K562 (cell line): ENCODE measurements at regions not wholly inside any gene's neighbourhood (a gene's known extent, or its start where the extent isn't known, plus 50 kb on each side); places are given as distances from the start of the nearest gene placed in this dataset.

Source experiments
- ATAC-seq: fragments of 200-7000 bp; cut with Tn5 transposase; 3 replicates; pipeline ENCODE4 v1.9.1; 2020; ENCODE audit warnings: moderate library complexity
- BruUV-seq: library from RNA; stranded (reverse); fragments of 400-500 nt; replicated peaks from 2 replicates; lab custom pipeline; 2021; lab: Mats Ljungman, UMichigan
- CTCF ChIA-PET: fragments of 300-600 bp; formaldehyde crosslinking; extraction: SDS; loops from one replicate; lab custom pipeline; 2021; ENCODE audit warnings: low intra/inter-chr PET ratio; lab: Yijun Ruan, JAX
- POLR2A ChIA-PET: fragments of 300-600, 350-650 bp; sonication (Branson Sonifier 250); formaldehyde crosslinking; extraction: SDS; loops from one replicate; lab custom pipeline; 2021; ENCODE audit warnings: antibody characterized with exemption, inconsistent platforms; lab: Yijun Ruan, JAX
- DNase-seq, 4 experiments: peaks; one replicate each; pipeline versions ENCODE4 v3.0.0 to v3.0.0-alpha.2; 2011 to 2018; ENCODE audit warnings: low spot score in 3 of 4, mixed read lengths in 3 of 4; ENCODE audit errors: extremely low read depth in 1 of 4
- FAIRE-seq: peaks from 2 replicates; lab custom pipeline; 2011; peaks lifted over from hg19 to GRCh38; lab: Jason Lieb, UNC
- H2AFZ ChIP-seq: 2 replicates; pipeline ENCODE4 v1.6.0; 2011; ENCODE audit warnings: low read depth, low read length, control low read depth, inconsistent platforms
- H3K27ac ChIP-seq: fragments of 200-600 bp; 3 replicates; pipeline ENCODE4 v1.8.0; 2011; ENCODE audit warnings: low read depth, mild to moderate bottlenecking, control low read depth, inconsistent platforms, low read length, moderate library complexity, mixed read lengths; ENCODE audit errors: extremely low read depth
- H3K27me3 ChIP-seq, 2 experiments: fragments of 300-600 bp in 1 of 2; 2 replicates in 1 of 2; 3 replicates in 1 of 2; pipeline versions ENCODE4 v1.6.0 to v1.8.0; 2011; ENCODE audit warnings: inconsistent platforms in 2 of 2, low read length in 2 of 2, mild to moderate bottlenecking in 1 of 2, mixed read lengths in 1 of 2, moderate library complexity in 1 of 2; ENCODE audit not compliant: control insufficient read depth in 2 of 2, insufficient read depth in 2 of 2
- H3K36me3 ChIP-seq: fragments of 300-600 bp; 3 replicates; pipeline ENCODE4 v1.8.0; 2011; ENCODE audit warnings: mild to moderate bottlenecking, low read length, inconsistent platforms; ENCODE audit not compliant: control insufficient read depth, insufficient read depth
- H3K4me1 ChIP-seq, 2 experiments: fragments of 200-600 bp in 1 of 2; replicated peaks in 1 of 2; 2 replicates in 1 of 2; 3 replicates in 1 of 2; pipeline versions ENCODE4 v1.5.1 to v1.8.0; 2011; ENCODE audit warnings: inconsistent platforms in 2 of 2, low read length in 2 of 2, mild to moderate bottlenecking in 1 of 2, mixed read lengths in 1 of 2, moderate library complexity in 1 of 2; ENCODE audit not compliant: control insufficient read depth in 2 of 2, insufficient read depth in 2 of 2
- H3K4me2 ChIP-seq: 2 replicates; pipeline ENCODE4 v1.6.1; 2011; ENCODE audit warnings: low read length, control low read depth, inconsistent platforms, mixed read lengths; ENCODE audit not compliant: insufficient read depth
- H3K4me3 ChIP-seq: fragments of 200-600 bp; sonication (generic), shearing (Covaris generic); 2 replicates; pipeline ENCODE4 v1.5.1; 2016; ENCODE audit warnings: control low read depth, inconsistent platforms
- H3K79me2 ChIP-seq: fragments of 200-600 bp; 3 replicates; pipeline ENCODE4 v1.8.0; 2011; ENCODE audit warnings: low read length, inconsistent platforms; ENCODE audit not compliant: control insufficient read depth, insufficient read depth
- H3K9ac ChIP-seq, 2 experiments: 2 replicates each; pipeline versions ENCODE4 v1.6.0 to v1.6.1; 2011; ENCODE audit warnings: low read depth in 2 of 2, low read length in 2 of 2, control low read depth in 1 of 2, inconsistent platforms in 1 of 2, mild to moderate bottlenecking in 1 of 2, mixed read lengths in 1 of 2; ENCODE audit not compliant: insufficient read depth in 1 of 2
- H3K9me1 ChIP-seq: one replicate; pipeline ENCODE4 v1.6.0; 2011; ENCODE audit warnings: inconsistent platforms, mild to moderate bottlenecking, low read length, moderate library complexity; ENCODE audit not compliant: control insufficient read depth, insufficient read depth
- H3K9me3 ChIP-seq: replicated peaks from 2 replicates; pipeline ENCODE4 v1.5.1; 2011; ENCODE audit warnings: low read depth, low read length, inconsistent platforms; ENCODE audit not compliant: control insufficient read depth, insufficient read depth
- H4K20me1 ChIP-seq: replicated peaks from 2 replicates; pipeline ENCODE4 v1.6.1; 2011; ENCODE audit warnings: low read length, inconsistent platforms, mixed read lengths; ENCODE audit not compliant: control insufficient read depth, insufficient read depth
- BRF1 ChIP-seq: IDR thresholded peaks from 3 replicates; pipeline ENCODE4 v1.6.1; 2011; ENCODE audit warnings: borderline replicate concordance, mild to moderate bottlenecking; ENCODE audit not compliant: insufficient read length; ENCODE audit errors: extremely low read depth
- CAMTA2 ChIP-seq: fragments of 250-450 bp; sonication (Bioruptor Pico); conservative IDR thresholded peaks from 2 replicates; pipeline ENCODE4 v1.5.1; 2022
- FOXP1 ChIP-seq: sonication (generic); formaldehyde crosslinking; IDR thresholded peaks from 2 replicates; pipeline ENCODE4 v1.8.0; 2022; ENCODE audit warnings: mild to moderate bottlenecking, missing genetic modification reagents
- GABPB2 ChIP-seq: fragments of 250-450 bp; sonication (Bioruptor Pico); conservative IDR thresholded peaks from 2 replicates; pipeline ENCODE4 v1.5.1; 2021; ENCODE audit warnings: mild to moderate bottlenecking
- HNRNPL ChIP-seq: fragments of 200-400 bp; formaldehyde crosslinking; IDR thresholded peaks from 2 replicates; pipeline ENCODE4 v1.6.1; 2017; ENCODE audit warnings: low read depth, mild to moderate bottlenecking, low read length
- JUND ChIP-seq, 2 experiments: IDR thresholded peaks; 2 replicates in 1 of 2; 3 replicates in 1 of 2; pipeline ENCODE4 v1.6.1; 2011; ENCODE audit warnings: borderline replicate concordance in 2 of 2, low read depth in 2 of 2, low read length in 2 of 2, improper control_type of control experiment in 1 of 2, missing biosample characterization in 1 of 2, missing genetic modification characterization in 1 of 2, missing genetic modification reagents in 1 of 2
- MCM7 ChIP-seq, 2 experiments: fragments of 450-650 bp; IDR thresholded peaks; 2 replicates each; pipeline ENCODE4 v1.6.1; 2016 to 2018
- MECOM ChIP-seq: fragments of 250-450 bp; sonication (Bioruptor Pico); IDR thresholded peaks from 2 replicates; pipeline ENCODE4 v1.8.0; 2022; ENCODE audit warnings: inconsistent platforms
- MIER1 ChIP-seq: fragments of 450-650 bp; IDR thresholded peaks from 2 replicates; pipeline ENCODE4 v1.6.1; 2016; ENCODE audit warnings: antibody characterized with exemption, mild to moderate bottlenecking, low read depth
- POLR2B ChIP-seq: fragments of 450-650 bp; IDR thresholded peaks from 2 replicates; pipeline ENCODE4 v1.6.1; 2018; ENCODE audit warnings: low read depth; ENCODE audit not compliant: partially characterized antibody
- RBM15 ChIP-seq: fragments of 200-400 bp; formaldehyde crosslinking; IDR thresholded peaks from 2 replicates; pipeline ENCODE4 v1.6.1; 2018; ENCODE audit warnings: mild to moderate bottlenecking, low read length, moderate library complexity; ENCODE audit not compliant: insufficient read depth
- SMARCA5 ChIP-seq: fragments of 450-650 bp; IDR thresholded peaks from 2 replicates; pipeline ENCODE4 v1.6.1; 2016
- SP2 ChIP-seq: IDR thresholded peaks from 2 replicates; pipeline ENCODE4 v1.6.1; 2011; ENCODE audit warnings: mild to moderate bottlenecking, low read depth, low read length, moderate library complexity; ENCODE audit not compliant: poor library complexity, severe bottlenecking; ENCODE audit errors: extremely low read depth
- ZFX ChIP-seq: sonication (generic); formaldehyde crosslinking; IDR thresholded peaks from 2 replicates; pipeline ENCODE4 v1.8.0; 2022; ENCODE audit warnings: mild to moderate bottlenecking, missing genetic modification reagents, moderate library complexity
- ZNF507 ChIP-seq: conservative IDR thresholded peaks from 2 replicates; pipeline ENCODE4 v1.6.1; 2017; ENCODE audit warnings: missing genetic modification characterization, missing compliant biosample characterization
- ZNF512 ChIP-seq: IDR thresholded peaks from 2 replicates; pipeline ENCODE4 v1.6.1; 2016; ENCODE audit warnings: missing genetic modification characterization, missing compliant biosample characterization
- ZNF589 ChIP-seq: fragments of 200-800 bp; sonication (Bioruptor generic); IDR thresholded peaks from 2 replicates; pipeline ENCODE4 v1.6.1; 2016; ENCODE audit warnings: low read depth, missing genetic modification characterization, missing compliant biosample characterization
- WGBS: fragments of 100-300 bp; shearing (Covaris generic); methylation state at CpG from one replicate; pipeline ENCODE4 v1.1.6; 2016; ENCODE audit warnings: low coverage, mixed read lengths; ENCODE audit not compliant: insufficient coverage; ENCODE audit errors: missing lambda C conversion rate; 5-methylcytosine and 5-hydroxymethylcytosine counted together
- in situ Hi-C: fragments of 300-500 bp; cut with MboI; formaldehyde crosslinking; loops from 4 replicates; pipeline ENCODE4 v1.15.0; 2018; ENCODE audit warnings: inconsistent platforms, mixed read lengths
- intact Hi-C: fragments of 100-400 bp; cut with micrococcal nuclease; formaldehyde crosslinking; loops from 2 replicates; pipeline ENCODE4 v1.14.2; 2022

GRCh38 chr11:109799604-109800003, 293.6 kb upstream of the ZC3H12C start:
- Histone ChIP-seq H3K4me2 (no peak overlapping the region), H3K36me3 (no peaks in the 10 kb centered on the region), H3K9ac (no peak overlapping the region), H4K20me1 (no peaks in the 10 kb centered on the region), H3K9me1 (no peaks in the 10 kb centered on the region), H2AFZ (no peak overlapping the region), H3K79me2 (no peaks in the 10 kb centered on the region), H3K27me3 (no peaks in the 10 kb centered on the region), H3K9me3 (no peaks in the 10 kb centered on the region), H3K27ac (no peak overlapping the region), H3K4me3 (no peak overlapping the region), H3K4me1 (no peaks in the 10 kb centered on the region)
- DNase-seq (no peak), ATAC-seq (no peak), FAIRE-seq (no peak)
- intact Hi-C loops = no loop called here
- ChIA-PET POLR2A (no interaction called here), CTCF (no interaction called here)
- in situ Hi-C loops = no loop called here
- no TSS peak for BruUV-seq
- WGBS = 0% methylated on average over 2 of the region's 2 CpGs
- no peak for TF ChIP-seq HNRNPL

- ChIA-PET POLR2A (no interaction called here), CTCF (no interaction called here)
- H2AFZ ChIP-seq = no peak overlapping the region
- no peak overlapping the region for H3K4me3 ChIP-seq
- H4K20me1 ChIP-seq = no peaks in the 10 kb centered on the region
- ATAC-seq (no peak), DNase-seq (no peak), FAIRE-seq (no peak)
- H3K36me3 ChIP-seq = no peaks in the 10 kb centered on the region
- H3K27me3 ChIP-seq = no peaks in the 10 kb centered on the region
- H3K9me3 ChIP-seq = no peaks in the 10 kb centered on the region
- intact Hi-C loops = no loop called here
- WGBS = 17% methylated on average over 1 of the region's 1 CpG
- no TSS peak for BruUV-seq
- no peaks in the 10 kb centered on the region for H3K9me1 ChIP-seq
- H3K27ac ChIP-seq = no peak overlapping the region
- H3K4me2 ChIP-seq = no peak overlapping the region
- no peak overlapping the region for H3K9ac ChIP-seq
- in situ Hi-C loops = no loop called here
- no peaks in the 10 kb centered on the region; a peak in 1 of 5 replicates for H3K4me1 ChIP-seq
- no peaks in the 10 kb centered on the region for H3K79me2 ChIP-seq
- TF ChIP-seq MCM7 (IDR thresholded peaks at IDR 0.05) (no peak), POLR2B (no peak), BRF1 (no peak), ZFX (no peak), SP2 (no peak), MECOM (CRISPR knock-in tag) (no peak), ZNF589 (CRISPR knock-in tag) (no peak), CAMTA2 (CRISPR knock-in tag) (no peak), ZNF512 (tag) (no peak), GABPB2 (CRISPR knock-in tag) (no peak), MIER1 (no peak), JUND (IDR thresholded peaks at IDR 0.05; ENCODE audit: borderline replicate concordance, low read depth, low read length) (no peak), JUND (tag; IDR thresholded peaks at IDR 0.05; ENCODE audit: borderline replicate concordance, low read depth, low read length) (no peak), RBM15 (no peak), FOXP1 (no peak), SMARCA5 (no peak), ZNF507 (tag) (no peak)
Observed at GRCh38 chr11:109804911-109805310, 288.3 kb upstream of the ZC3H12C start.
